ENCODE measurements at regions not wholly inside any gene's neighbourhood (a gene's known extent, or its start where the extent isn't known, plus 50 kb on each side); places are given as distances from the start of the nearest gene placed in this dataset.

- H4K20me1 ChIP-seq (ENCODE audit: control insufficient read depth, insufficient read depth, low read depth, low read length) = no peaks in the 10 kb centered on the region
- H3K4me3 ChIP-seq (ENCODE audit: low read length) = no peak overlapping the region
- H3K79me2 ChIP-seq (ENCODE audit: control insufficient read depth, low read length) = no peaks in the 10 kb centered on the region
- no peaks in the 10 kb centered on the region for H3K4me1 ChIP-seq (ENCODE audit: control insufficient read depth, low read length)
- H3K27me3 ChIP-seq (ENCODE audit: control insufficient read depth, low read length) = peaks cover 39% of the 10 kb centered on the region
- no peak overlapping the region for H3K4me2 ChIP-seq (ENCODE audit: low read length)
- H3K36me3 ChIP-seq (ENCODE audit: control insufficient read depth, low read length) = no peaks in the 10 kb centered on the region
- H3K9me3 ChIP-seq (ENCODE audit: control insufficient read depth, insufficient read depth, low read length) = no peaks in the 10 kb centered on the region
- TF ChIP-seq CTCF (IDR thresholded peaks at IDR 0.05; ENCODE audit: low read depth, low read length, poor library complexity, severe bottlenecking) = no peak
- TF ChIP-seq EZH2phosphoT487 (IDR thresholded peaks at IDR 0.05; ENCODE audit: borderline replicate concordance, low read length) = no peak
- no peak overlapping the region for H3K27ac ChIP-seq (ENCODE audit: low read depth, low read length)
- H3K9me2 ChIP-seq (replicated peaks; ENCODE audit: control insufficient read depth, low read length) = no peaks in the 10 kb centered on the region
- H3F3A ChIP-seq (ENCODE audit: control insufficient read depth, insufficient read depth) = no peaks in the 10 kb centered on the region
These were observed 75.0 kb upstream of the TLE3 start for GRCh38 chr15:70172566-70173225.

GRCh38 chr15:70172124-70172523 lies 74.4 kb upstream of the TLE3 start:
- H3K79me2 ChIP-seq (ENCODE audit: control insufficient read depth, low read length) = no peaks in the 10 kb centered on the region
- peaks cover 39% of the 10 kb centered on the region for H3K27me3 ChIP-seq (ENCODE audit: control insufficient read depth, low read length)
- H3K27ac ChIP-seq (ENCODE audit: low read depth, low read length) = no peak overlapping the region
- no peaks in the 10 kb centered on the region for H3K9me3 ChIP-seq (ENCODE audit: control insufficient read depth, insufficient read depth, low read length)
- no peaks in the 10 kb centered on the region for H3K36me3 ChIP-seq (ENCODE audit: control insufficient read depth, low read length)
- no peaks in the 10 kb centered on the region for H3K4me1 ChIP-seq (ENCODE audit: control insufficient read depth, low read length)
- no peak overlapping the region for H3K4me3 ChIP-seq (ENCODE audit: low read length)
- no peak overlapping the region for H3K4me2 ChIP-seq (ENCODE audit: low read length)
- no peaks in the 10 kb centered on the region for H4K20me1 ChIP-seq (ENCODE audit: control insufficient read depth, insufficient read depth, low read depth, low read length)
- TF ChIP-seq CTCF (IDR thresholded peaks at IDR 0.05; ENCODE audit: low read depth, low read length, poor library complexity, severe bottlenecking) = no peak
- no peak for TF ChIP-seq EZH2phosphoT487 (IDR thresholded peaks at IDR 0.05; ENCODE audit: borderline replicate concordance, low read length)
- no peaks in the 10 kb centered on the region for H3K9me2 ChIP-seq (replicated peaks; ENCODE audit: control insufficient read depth, low read length)
- H3F3A ChIP-seq (ENCODE audit: control insufficient read depth, insufficient read depth) = no peaks in the 10 kb centered on the region

- H3K27ac ChIP-seq (ENCODE audit: low read depth, low read length) = no peak overlapping the region
- no peaks in the 10 kb centered on the region for H3K9me3 ChIP-seq (ENCODE audit: control insufficient read depth, insufficient read depth, low read length)
- TF ChIP-seq EZH2phosphoT487 (IDR thresholded peaks at IDR 0.05; ENCODE audit: borderline replicate concordance, low read length) (no peak), CTCF (IDR thresholded peaks at IDR 0.05; ENCODE audit: low read depth, low read length, poor library complexity, severe bottlenecking) (no peak)
- H3K36me3 ChIP-seq (ENCODE audit: control insufficient read depth, low read length) = no peaks in the 10 kb centered on the region
- H3F3A ChIP-seq (ENCODE audit: control insufficient read depth, insufficient read depth) = no peaks in the 10 kb centered on the region
- H3K4me3 ChIP-seq (ENCODE audit: low read length) = no peak overlapping the region
- H3K27me3 ChIP-seq (ENCODE audit: control insufficient read depth, low read length) = peaks cover 39% of the 10 kb centered on the region
- H3K9me2 ChIP-seq (replicated peaks; ENCODE audit: control insufficient read depth, low read length) = no peaks in the 10 kb centered on the region
- no peaks in the 10 kb centered on the region for H3K79me2 ChIP-seq (ENCODE audit: control insufficient read depth, low read length)
- no peak overlapping the region for H3K4me2 ChIP-seq (ENCODE audit: low read length)
- no peaks in the 10 kb centered on the region for H3K4me1 ChIP-seq (ENCODE audit: control insufficient read depth, low read length)
- no peaks in the 10 kb centered on the region for H4K20me1 ChIP-seq (ENCODE audit: control insufficient read depth, insufficient read depth, low read depth, low read length)
These were observed 73.7 kb upstream of the TLE3 start for GRCh38 chr15:70171256-70171886.
